ENCODE measurements at regions not wholly inside any gene's neighbourhood (a gene's known extent, or its start where the extent isn't known, plus 50 kb on each side); places are given as distances from the start of the nearest gene placed in this dataset.

GRCh38 chr10:10817609-10818008, 200.1 kb upstream of the CELF2 start:
- TF ChIP-seq POLR2A (IDR thresholded peaks at IDR 0.05; ENCODE audit: low read depth, low read length), result no peak
- TF ChIP-seq POLR2AphosphoS5 (IDR thresholded peaks at IDR 0.05; ENCODE audit: low read depth, low read length), result no peak
